ENCODE measurements at regions not wholly inside any gene's neighbourhood (a gene's known extent, or its start where the extent isn't known, plus 50 kb on each side); places are given as distances from the start of the nearest gene placed in this dataset.

GRCh38 chr2:128734521-128735295 lies 416.0 kb upstream of the HS6ST1 start:
- peak overlapping the region in 1 of 9 donors; percentile 54 for H3K27ac Mint-ChIP-seq
- H3K4me3 ChIP-seq (ENCODE audit: low read length): no peak overlapping the region

GRCh38 chr2:128735296-128735960 lies 416.8 kb upstream of the HS6ST1 start:
- ATAC-seq (no peak), DNase-seq (no peak)
- Mint-ChIP-seq H3K9me3 (peaks cover 0 to 4% (median 0%) of the 10 kb centered on the region in 11 donors), H3K4me1 (peaks cover 4 to 13% (median 10%) of the 10 kb centered on the region in 7 donors), H3K27ac (no peak overlapping the region), H3K27me3 (peaks cover 9 to 57% (median 21%) of the 10 kb centered on the region in 5 donors), H3K4me3 (no peak overlapping the region), H3K36me3 (no peaks in the 10 kb centered on the region)
- intact Hi-C loops (cut with micrococcal nuclease): loop anchor here in 1 of 2 donors (5.0 kb wide), 1 partner anchor 1187 kb away; no protein-coding TSS in a partner anchor
- POLR2A ChIA-PET: no interaction called here
- peaks cover 0 to 5% of the 10 kb centered on the region in 2 donors for H3K4me1 ChIP-seq (ENCODE audit: control insufficient read depth in 2 of 2, insufficient read depth in 2 of 2, low read length in 2 of 2)
- H3K36me3 ChIP-seq (ENCODE audit: control insufficient read depth in 2 of 3, insufficient read depth in 3 of 3, low read length in 3 of 3): no peaks in the 10 kb centered on the region
- no peaks in the 10 kb centered on the region for H3K9me3 ChIP-seq (ENCODE audit: control insufficient read depth in 2 of 3, low read length in 3 of 3)
- H3K27ac ChIP-seq (ENCODE audit: low read depth, low read length): no peak overlapping the region
- CTCF ChIA-PET: no interaction called here
- no peaks in the 10 kb centered on the region for H3K27me3 ChIP-seq (ENCODE audit: control insufficient read depth in 2 of 2, insufficient read depth in 2 of 2, low read length in 2 of 2)
- H3K4me3 ChIP-seq (ENCODE audit: low read length): no peak overlapping the region

More at GRCh38 chr2:128734521-128735295, 416.0 kb upstream of the HS6ST1 start:
- H3K4me1 Mint-ChIP-seq: peaks cover 4 to 13% (median 10%) of the 10 kb centered on the region in 7 donors
- H3K27me3 Mint-ChIP-seq: peaks cover 9 to 57% (median 21%) of the 10 kb centered on the region in 5 donors
- no peaks in the 10 kb centered on the region for H3K27me3 ChIP-seq (ENCODE audit: control insufficient read depth in 2 of 2, insufficient read depth in 2 of 2, low read length in 2 of 2)
- H3K4me3 Mint-ChIP-seq: peak overlapping the region in 5 of 10 donors; percentile 22 to 70 (median 55)
- H3K9me3 Mint-ChIP-seq: peaks cover 0 to 4% (median 0%) of the 10 kb centered on the region in 11 donors
- H3K27ac ChIP-seq (ENCODE audit: low read depth, low read length): no peak overlapping the region
- H3K36me3 Mint-ChIP-seq: no peaks in the 10 kb centered on the region
- DNase-seq: peak in 1 of 9 donors; percentile 9
- intact Hi-C loops (cut with micrococcal nuclease): loop anchor here in 1 of 2 donors (5.0 kb wide), 1 partner anchor 1188 kb away; no protein-coding TSS in a partner anchor
- POLR2A ChIA-PET: no interaction called here
- no peaks in the 10 kb centered on the region for H3K36me3 ChIP-seq (ENCODE audit: control insufficient read depth in 2 of 3, insufficient read depth in 3 of 3, low read length in 3 of 3)
- H3K4me1 ChIP-seq (ENCODE audit: control insufficient read depth in 2 of 2, insufficient read depth in 2 of 2, low read length in 2 of 2): peaks cover 0 to 5% of the 10 kb centered on the region in 2 donors
- CTCF ChIA-PET: no interaction called here
- ATAC-seq: peak; percentile 70
- H3K9me3 ChIP-seq (ENCODE audit: control insufficient read depth in 2 of 3, low read length in 3 of 3): no peaks in the 10 kb centered on the region

- intact Hi-C loops (cut with micrococcal nuclease): loop anchor here (1.0 to 5.0 kb wide), 2 partner anchors 414 to 1186 kb away; no protein-coding TSS in a partner anchor
- no peaks in the 10 kb centered on the region for H3K36me3 ChIP-seq (ENCODE audit: control insufficient read depth in 2 of 3, insufficient read depth in 3 of 3, low read length in 3 of 3)
- peaks cover 0 to 5% of the 10 kb centered on the region in 2 donors for H3K4me1 ChIP-seq (ENCODE audit: control insufficient read depth in 2 of 2, insufficient read depth in 2 of 2, low read length in 2 of 2)
- Mint-ChIP-seq H3K36me3 (no peaks in the 10 kb centered on the region), H3K4me1 (peaks cover 4 to 13% (median 10%) of the 10 kb centered on the region in 7 donors), H3K9me3 (peaks cover 0 to 4% (median 0%) of the 10 kb centered on the region in 11 donors), H3K4me3 (peak overlapping the region in 4 of 10 donors; percentile 35 to 56 (median 43)), H3K27ac (no peak overlapping the region), H3K27me3 (peaks cover 9 to 55% (median 21%) of the 10 kb centered on the region in 5 donors)
- no peak for DNase-seq
- ChIA-PET POLR2A (no interaction called here), CTCF (no interaction called here)
- H3K9me3 ChIP-seq (ENCODE audit: control insufficient read depth in 2 of 3, low read length in 3 of 3): no peaks in the 10 kb centered on the region
- H3K27me3 ChIP-seq (ENCODE audit: control insufficient read depth in 2 of 2, insufficient read depth in 2 of 2, low read length in 2 of 2): no peaks in the 10 kb centered on the region
- H3K27ac ChIP-seq (ENCODE audit: low read depth, low read length): no peak overlapping the region
- H3K4me3 ChIP-seq (ENCODE audit: low read length): no peak overlapping the region
- no peak for ATAC-seq
Observed at GRCh38 chr2:128736046-128736688, 417.5 kb upstream of the HS6ST1 start.

GRCh38 chr2:128736689-128737545 lies 418.2 kb upstream of the HS6ST1 start:
- peaks cover 9 to 60% (median 23%) of the 10 kb centered on the region in 5 donors for H3K27me3 Mint-ChIP-seq
- Histone ChIP-seq H3K27ac (ENCODE audit: low read depth, low read length) (no peak overlapping the region), H3K27me3 (ENCODE audit: control insufficient read depth in 2 of 2, insufficient read depth in 2 of 2, low read length in 2 of 2) (no peaks in the 10 kb centered on the region), H3K4me3 (ENCODE audit: low read length) (no peak overlapping the region), H3K36me3 (ENCODE audit: control insufficient read depth in 2 of 3, insufficient read depth in 3 of 3, low read length in 3 of 3) (no peaks in the 10 kb centered on the region), H3K4me1 (ENCODE audit: control insufficient read depth in 2 of 2, insufficient read depth in 2 of 2, low read length in 2 of 2) (peaks cover 0 to 5% of the 10 kb centered on the region in 2 donors), H3K9me3 (ENCODE audit: control insufficient read depth in 2 of 3, low read length in 3 of 3) (no peaks in the 10 kb centered on the region)
- intact Hi-C loops (cut with micrococcal nuclease): loop anchor here (1.0 to 5.0 kb wide), 2 partner anchors 415 to 1185 kb away; no protein-coding TSS in a partner anchor
- no peaks in the 10 kb centered on the region for H3K36me3 Mint-ChIP-seq
- ATAC-seq (peak; percentile 61), DNase-seq (peak in 8 of 9 donors; percentile 5 to 72 (median 45))
- H3K4me3 Mint-ChIP-seq: peak overlapping the region in 8 of 10 donors; percentile 10 to 56 (median 40)
- peaks cover 4 to 13% (median 11%) of the 10 kb centered on the region in 7 donors for H3K4me1 Mint-ChIP-seq
- ChIA-PET POLR2A (no interaction called here), CTCF (no interaction called here)
- H3K27ac Mint-ChIP-seq: no peak overlapping the region
- H3K9me3 Mint-ChIP-seq: peaks cover 0 to 4% (median 0%) of the 10 kb centered on the region in 11 donors

- peaks cover 9 to 57% (median 23%) of the 10 kb centered on the region in 5 donors for H3K27me3 Mint-ChIP-seq
- Histone ChIP-seq H3K4me1 (ENCODE audit: control insufficient read depth in 2 of 2, insufficient read depth in 2 of 2, low read length in 2 of 2) (peaks cover 0 to 5% of the 10 kb centered on the region in 2 donors), H3K27ac (ENCODE audit: low read depth, low read length) (no peak overlapping the region), H3K9me3 (ENCODE audit: control insufficient read depth in 2 of 3, low read length in 3 of 3) (no peaks in the 10 kb centered on the region), H3K27me3 (ENCODE audit: control insufficient read depth in 2 of 2, insufficient read depth in 2 of 2, low read length in 2 of 2) (no peaks in the 10 kb centered on the region), H3K36me3 (ENCODE audit: control insufficient read depth in 2 of 3, insufficient read depth in 3 of 3, low read length in 3 of 3) (no peaks in the 10 kb centered on the region), H3K4me3 (ENCODE audit: low read length) (no peak overlapping the region)
- no peaks in the 10 kb centered on the region for H3K36me3 Mint-ChIP-seq
- peaks cover 0 to 4% (median 0%) of the 10 kb centered on the region in 11 donors for H3K9me3 Mint-ChIP-seq
- POLR2A ChIA-PET: no interaction called here
- peaks cover 4 to 13% (median 11%) of the 10 kb centered on the region in 7 donors for H3K4me1 Mint-ChIP-seq
- H3K4me3 Mint-ChIP-seq: no peak overlapping the region
- no peak overlapping the region for H3K27ac Mint-ChIP-seq
- DNase-seq: no peak
- ATAC-seq: no peak
- intact Hi-C loops (cut with micrococcal nuclease): loop anchor here in 1 of 2 donors (5.0 kb wide), 1 partner anchor 1185 kb away; no protein-coding TSS in a partner anchor
- CTCF ChIA-PET: no interaction called here
Observed at GRCh38 chr2:128737546-128737826, 418.8 kb upstream of the HS6ST1 start.

Data from naive thymus-derived CD4-positive, alpha-beta T cell (primary cell).